OCI-M2 (cell line): ENCODE measurements at regions not wholly inside any gene's neighbourhood (a gene's known extent, or its start where the extent isn't known, plus 50 kb on each side); places are given as distances from the start of the nearest gene placed in this dataset.

Source experiments
- DNase-seq: peaks from one replicate; lab custom pipeline; 2025; ENCODE audit not compliant: unreplicated experiment; lab: John Stamatoyannopoulos, UW

GRCh38 chr2:156647377-156648010 is 211.3 kb downstream of the GPD2 start:
- DNase-seq: no peak

- no peak for DNase-seq
Observed at GRCh38 chr2:156648522-156648921, 212.3 kb downstream of the GPD2 start.

GRCh38 chr2:156649596-156649995 is 213.4 kb downstream of the GPD2 start:
- no peak for DNase-seq

GRCh38 chr2:156652691-156653090 is 216.5 kb downstream of the GPD2 start:
- no peak for DNase-seq

GRCh38 chr2:156653675-156654074 is 217.5 kb downstream of the GPD2 start:
- no peak for DNase-seq

GRCh38 chr2:156657809-156658208 is 221.6 kb downstream of the GPD2 start:
- no peak for DNase-seq

GRCh38 chr2:156659694-156660093 is 223.5 kb downstream of the GPD2 start:
- no peak for DNase-seq

GRCh38 chr2:156663757-156664409 is 227.7 kb downstream of the GPD2 start:
- no peak for DNase-seq

GRCh38 chr2:156666130-156666785 is 230.1 kb downstream of the GPD2 start:
- DNase-seq: no peak

- no peak for DNase-seq
Observed at GRCh38 chr2:156670104-156670503, 233.9 kb downstream of the GPD2 start.

GRCh38 chr2:156671706-156672361 is 235.7 kb downstream of the GPD2 start:
- DNase-seq: no peak

GRCh38 chr2:156672556-156673332 is 236.6 kb downstream of the GPD2 start:
- no peak for DNase-seq

GRCh38 chr2:156673333-156673615 is 237.1 kb downstream of the GPD2 start:
- DNase-seq: no peak

GRCh38 chr2:156673981-156674380 is 237.8 kb downstream of the GPD2 start:
- no peak for DNase-seq

GRCh38 chr2:156675896-156676295 is 239.7 kb downstream of the GPD2 start:
- no peak for DNase-seq

GRCh38 chr2:156679820-156680219 is 243.6 kb downstream of the GPD2 start:
- DNase-seq: no peak

- no peak for DNase-seq
Observed at GRCh38 chr2:156680266-156680665, 244.1 kb downstream of the GPD2 start.

- DNase-seq: no peak
Observed at GRCh38 chr2:156687126-156687525, 250.9 kb downstream of the GPD2 start.

- no peak for DNase-seq
Observed at GRCh38 chr2:156687715-156688114, 251.5 kb downstream of the GPD2 start.

GRCh38 chr2:156689939-156690338 is 253.8 kb downstream of the GPD2 start:
- DNase-seq: no peak

- no peak for DNase-seq
Observed at GRCh38 chr2:156691014-156691413, 254.8 kb downstream of the GPD2 start.
